ENCODE measurements at regions not wholly inside any gene's neighbourhood (a gene's known extent, or its start where the extent isn't known, plus 50 kb on each side); places are given as distances from the start of the nearest gene placed in this dataset.

DNA sequence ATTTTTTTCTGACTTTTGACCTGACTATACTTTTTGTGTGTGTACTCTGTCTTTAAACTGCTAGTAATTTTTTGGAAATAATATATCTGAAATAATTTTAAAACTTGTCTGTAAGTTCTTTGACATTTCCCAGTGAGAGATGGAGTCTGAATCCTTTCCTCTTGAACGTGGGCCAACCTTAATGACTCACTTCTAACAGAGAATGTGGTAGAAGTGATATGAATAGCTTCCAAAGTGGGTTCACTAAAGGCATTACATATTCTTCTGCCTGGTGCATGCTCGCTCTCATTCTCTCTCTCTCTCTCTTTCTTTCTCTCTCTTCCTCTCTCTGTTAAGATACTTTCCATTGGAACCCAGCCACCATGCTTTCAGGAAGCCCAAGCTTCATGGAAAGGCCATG is 108.7 kb upstream of the FERMT1 start:
- DNase-seq (ENCODE audit: low spot score) = no peak

DNA sequence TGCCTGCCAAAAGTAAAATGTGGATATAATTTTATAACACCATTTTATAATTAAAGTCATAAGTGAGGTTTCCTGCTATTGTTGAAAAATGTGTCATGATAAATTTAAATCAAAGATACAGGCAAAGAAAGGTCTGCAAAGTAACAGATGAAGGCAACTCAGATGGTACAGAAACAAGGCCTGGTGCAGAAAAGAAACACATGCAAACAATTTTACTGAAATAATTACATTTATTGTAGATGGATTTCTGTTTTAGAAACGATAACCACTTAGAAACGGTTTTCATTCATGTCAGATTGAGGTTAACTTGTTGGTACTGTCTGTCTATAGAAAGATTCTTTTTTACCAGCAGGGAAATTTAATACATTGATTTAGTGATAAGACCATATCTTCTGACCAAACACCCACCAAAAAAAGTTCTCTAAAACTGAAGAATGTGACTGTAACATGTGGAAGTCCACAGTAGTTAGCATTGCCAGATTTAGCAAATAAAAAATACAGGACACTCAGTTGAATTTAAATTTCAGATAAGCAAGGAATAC is 105.5 kb upstream of the FERMT1 start:
- no peak for DNase-seq (ENCODE audit: low spot score)

DNA sequence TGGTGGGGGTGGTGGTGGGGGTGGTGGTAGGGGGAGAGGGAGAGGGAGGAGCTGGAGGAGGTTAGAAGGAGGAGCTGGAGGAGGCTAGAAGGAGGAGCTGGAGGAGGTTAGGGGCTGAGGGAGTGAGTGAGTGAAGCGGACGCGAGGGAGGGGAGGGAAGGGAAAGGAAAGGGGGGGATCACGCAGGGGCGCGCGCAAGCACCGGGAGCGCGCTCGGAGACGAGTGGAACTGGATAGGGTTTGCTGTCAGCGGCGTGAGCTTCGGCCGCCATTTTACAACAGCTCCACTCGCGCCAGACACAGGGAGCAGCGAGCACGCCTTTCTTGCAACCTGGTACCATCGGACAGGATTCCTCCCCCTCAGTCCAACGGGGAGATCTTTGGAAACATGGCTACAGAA is 90.5 kb upstream of the FERMT1 start:
- DNase-seq (ENCODE audit: low spot score) = no peak

DNA sequence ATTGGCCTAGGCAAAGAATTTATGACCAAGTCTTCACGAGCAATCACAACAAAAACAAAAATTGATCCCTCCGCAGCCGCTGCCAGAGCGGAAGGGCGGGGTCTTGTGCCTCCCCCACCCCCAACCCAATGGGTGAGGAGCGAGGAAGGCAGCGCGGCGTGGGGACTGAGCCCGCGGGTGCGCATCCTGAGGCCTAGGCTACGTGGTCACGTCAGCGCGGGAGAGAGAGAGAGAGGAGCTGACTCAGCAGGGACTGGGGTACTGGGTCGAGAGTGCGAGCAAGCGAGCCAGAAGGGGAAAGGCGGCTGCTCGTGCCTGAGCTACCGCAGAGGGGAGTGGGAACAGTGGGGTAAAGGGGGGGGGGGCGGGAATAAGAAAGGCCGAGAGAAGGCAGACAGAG is 90.1 kb upstream of the FERMT1 start:
- DNase-seq (ENCODE audit: low spot score) = no peak

DNA sequence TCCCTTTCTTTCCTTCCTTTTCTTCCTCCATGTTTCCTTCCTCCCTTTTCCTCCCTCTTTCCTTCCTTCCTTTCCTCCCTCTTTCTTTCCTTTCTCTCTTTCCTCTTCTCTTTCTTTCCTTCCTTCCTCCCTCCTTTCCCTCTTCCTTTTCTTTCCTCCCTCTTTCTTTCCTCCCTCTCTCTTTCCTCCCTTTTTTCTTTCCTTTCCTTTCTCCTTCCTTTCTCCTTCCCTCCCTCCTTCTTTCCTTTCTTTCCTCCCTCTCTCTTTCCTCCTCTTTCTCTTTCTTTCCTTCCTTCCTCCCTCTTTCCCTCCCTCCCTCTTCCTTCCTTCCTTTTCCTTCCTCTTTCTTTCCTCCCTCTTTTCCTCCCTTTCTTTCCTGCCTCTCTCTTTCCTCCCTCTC is 86.3 kb upstream of the FERMT1 start:
- DNase-seq (ENCODE audit: low spot score) = no peak

DNA sequence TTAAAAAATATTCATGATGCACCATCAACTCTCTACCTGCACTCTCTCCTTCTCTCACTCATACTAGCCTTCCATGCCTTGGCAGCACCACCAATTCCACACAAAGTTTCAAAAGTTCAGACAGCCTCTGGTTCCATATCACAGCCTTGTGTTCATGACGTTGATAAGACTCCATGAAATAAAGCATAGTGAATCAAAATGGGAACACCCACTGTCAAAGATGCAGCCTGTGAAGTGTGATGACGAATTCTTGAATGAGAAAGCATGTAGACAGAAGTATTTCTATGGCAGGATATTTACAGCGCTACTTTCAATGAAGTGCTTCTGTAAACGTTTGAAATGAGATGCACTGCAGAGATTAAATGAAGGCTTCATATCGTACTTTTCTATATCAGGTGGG is 77.3 kb upstream of the FERMT1 start:
- no peak for DNase-seq (ENCODE audit: low spot score)

DNA sequence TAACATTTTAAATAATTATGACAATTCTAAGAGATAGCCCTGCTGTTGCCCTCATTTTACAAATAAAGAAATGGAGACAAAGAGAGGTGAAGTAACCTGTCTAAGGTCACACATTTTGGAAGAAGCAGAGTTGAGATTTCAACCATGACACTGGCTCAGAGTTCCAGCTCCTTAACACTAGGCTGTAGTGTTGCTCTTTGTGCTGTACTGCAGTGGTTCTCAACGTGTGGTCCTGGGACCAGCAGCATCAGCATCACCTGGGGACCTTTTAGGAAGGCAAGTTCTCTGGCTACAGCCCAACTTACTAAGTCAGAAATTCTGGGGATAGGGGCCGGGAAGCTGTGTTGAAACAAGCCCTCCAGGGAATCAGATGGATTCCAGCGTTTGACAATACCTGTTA is 62.4 kb upstream of the FERMT1 start:
- no peak for DNase-seq (ENCODE audit: low spot score)

DNA sequence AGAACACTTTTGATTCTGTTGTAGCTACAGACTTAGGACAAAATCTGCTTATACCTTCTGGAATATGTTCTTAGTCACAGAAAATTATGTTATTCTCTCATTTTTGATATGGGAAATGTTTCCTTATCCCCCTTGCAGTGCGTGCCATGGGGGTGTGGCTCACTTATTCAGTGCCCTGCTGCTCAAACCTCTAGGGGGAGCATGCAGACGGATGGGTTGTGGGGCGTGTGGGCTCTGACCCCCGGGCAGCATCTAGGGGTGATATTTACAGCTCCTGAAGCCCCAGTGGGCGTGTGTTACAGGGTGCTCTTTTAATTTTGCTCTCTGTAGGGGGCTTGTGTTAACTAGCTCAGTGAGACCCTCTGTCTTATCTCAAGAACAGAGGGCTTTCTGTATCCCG is 61.3 kb upstream of the FERMT1 start:
- DNase-seq (ENCODE audit: low spot score) = no peak

DNA sequence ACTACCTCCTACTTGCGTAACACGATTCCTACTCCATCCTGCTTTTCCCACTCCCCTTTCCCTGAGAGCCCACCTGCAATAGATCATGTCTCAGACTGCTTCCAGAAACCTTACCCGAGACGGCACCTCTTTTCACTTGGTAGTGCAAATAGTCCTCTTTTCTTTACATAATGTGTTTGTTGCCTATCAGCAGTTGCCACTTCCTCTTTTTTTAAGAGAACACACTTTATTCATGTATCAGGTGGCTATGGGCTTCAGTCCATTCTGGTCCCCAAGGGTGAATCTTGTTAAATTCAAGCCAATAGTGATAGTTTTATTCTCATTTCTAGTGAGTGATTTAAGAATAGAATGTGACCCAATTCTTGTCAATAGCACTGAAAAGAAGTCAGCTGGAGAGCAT is 57.7 kb upstream of the FERMT1 start:
- no peak for DNase-seq (ENCODE audit: low spot score)

DNA sequence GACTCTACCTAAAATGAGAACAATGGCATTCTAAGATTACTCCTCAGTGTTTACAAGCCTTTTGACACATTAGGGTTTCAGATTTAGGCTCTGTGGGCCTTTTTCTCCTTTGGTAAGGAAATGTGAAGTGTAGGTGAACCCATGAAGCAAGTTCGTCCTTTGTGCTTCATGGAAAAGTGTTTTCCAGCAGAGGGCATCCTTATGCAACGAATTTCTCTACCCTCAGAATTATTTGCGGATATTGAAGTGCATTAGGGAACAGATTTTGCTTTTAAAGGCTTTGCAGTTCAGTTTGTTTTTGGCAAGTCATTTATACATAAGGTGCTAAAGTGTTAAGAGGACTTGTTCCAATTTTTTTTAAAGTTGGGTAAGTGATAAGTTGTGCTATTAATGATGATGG is 55.7 kb upstream of the FERMT1 start:
- no peak for DNase-seq (ENCODE audit: low spot score)

DNA sequence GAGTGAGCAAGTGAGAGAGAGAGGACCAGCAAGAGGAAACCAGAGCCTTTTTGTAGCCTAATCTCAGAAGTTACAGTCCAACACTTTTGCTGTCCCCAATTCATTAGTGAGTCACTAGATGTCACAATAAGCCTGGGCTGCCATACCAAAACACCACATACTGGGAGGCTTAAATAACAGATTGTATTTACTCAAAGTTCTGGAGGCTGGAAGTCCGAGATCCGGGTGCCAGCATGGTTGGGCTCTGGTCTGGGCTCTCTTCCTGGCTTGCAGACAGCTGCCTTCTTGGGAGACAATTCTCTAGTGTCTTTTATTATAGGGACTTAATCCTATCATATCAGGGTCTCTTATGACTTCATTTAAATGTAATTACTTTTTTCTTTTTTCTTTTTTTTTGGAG is 50.7 kb upstream of the FERMT1 start:
- no peak for DNase-seq (ENCODE audit: low spot score)

Measured in germinal center (tissue), 1 donor.